CD14-positive monocyte (primary cell): ENCODE measurements at regions not wholly inside any gene's neighbourhood (a gene's known extent, or its start where the extent isn't known, plus 50 kb on each side); places are given as distances from the start of the nearest gene placed in this dataset.

Source experiments
- DNase-seq, 3 donors: peaks; one replicate each; pipeline ENCODE4 v3.0.0-alpha.2; 2011 to 2022
- H2AFZ ChIP-seq: 2 replicates; pipeline ENCODE4 v1.6.0; 2012; ENCODE audit warnings: mild to moderate bottlenecking, low read depth, low read length, inconsistent platforms; ENCODE audit not compliant: insufficient read depth, poor library complexity, severe bottlenecking
- H3K27ac ChIP-seq, 2 donors: 1 replicate in 1 of 2; 2 replicates in 1 of 2; pipeline ENCODE4 v1.5.1; 2012 to 2013; ENCODE audit warnings: low read length in 2 of 2, control low read depth in 1 of 2, inconsistent platforms in 1 of 2, low read depth in 1 of 2, mild to moderate bottlenecking in 1 of 2
- H3K27me3 ChIP-seq, 2 donors: one replicate each; pipeline versions ENCODE4 v1.6.0 to v1.6.1; 2011 to 2013; ENCODE audit warnings: low read length in 2 of 2; ENCODE audit not compliant: control insufficient read depth in 2 of 2, insufficient read depth in 2 of 2
- H3K36me3 ChIP-seq, 2 donors: replicated peaks in 1 of 2; 1 replicate in 1 of 2; 2 replicates in 1 of 2; pipeline versions ENCODE4 v1.5.1 to v1.6.1; 2012 to 2013; ENCODE audit warnings: low read length in 2 of 2, control low read depth in 1 of 2, inconsistent platforms in 1 of 2, mild to moderate bottlenecking in 1 of 2; ENCODE audit not compliant: insufficient read depth in 2 of 2, control insufficient read depth in 1 of 2
- H3K4me1 ChIP-seq, 2 donors: 1 replicate in 1 of 2; 2 replicates in 1 of 2; pipeline versions ENCODE4 v1.5.1 to v1.6.1; 2012 to 2013; ENCODE audit warnings: low read length in 2 of 2, control low read depth in 1 of 2, inconsistent platforms in 1 of 2, mild to moderate bottlenecking in 1 of 2, moderate library complexity in 1 of 2; ENCODE audit not compliant: insufficient read depth in 2 of 2, control insufficient read depth in 1 of 2
- H3K4me2 ChIP-seq: replicated peaks from 2 replicates; pipeline ENCODE3; 2012; ENCODE audit warnings: low read length, moderate library complexity, mild to moderate bottlenecking; ENCODE audit not compliant: poor library complexity, severe bottlenecking; ENCODE audit errors: extremely low read depth
- H3K4me3 ChIP-seq, 3 experiments: fragments of 200-600 bp in 1 of 3; sonication (generic) in 1 of 3; replicated peaks in 1 of 3; 1 replicate in 2 of 3; 2 replicates in 1 of 3; pipeline ENCODE4 v1.5.1; 2011 to 2013; ENCODE audit warnings: low read length in 3 of 3, mild to moderate bottlenecking in 3 of 3, control low read depth in 2 of 3, low read depth in 2 of 3, inconsistent platforms in 1 of 3, moderate library complexity in 1 of 3
- H3K79me2 ChIP-seq: 2 replicates; pipeline ENCODE4 v1.6.0; 2012; ENCODE audit warnings: mild to moderate bottlenecking, control low read depth, inconsistent platforms, low read length, moderate library complexity; ENCODE audit not compliant: insufficient read depth
- H3K9ac ChIP-seq: 2 replicates; pipeline ENCODE4 v1.6.0; 2017; ENCODE audit warnings: low read length, mild to moderate bottlenecking; ENCODE audit not compliant: insufficient read depth, poor library complexity, severe bottlenecking
- H3K9me3 ChIP-seq, 2 donors: replicated peaks in 1 of 2; 1 replicate in 1 of 2; 2 replicates in 1 of 2; pipeline versions ENCODE4 v1.5.1 to v1.6.1; 2012 to 2013; ENCODE audit warnings: low read length in 2 of 2, control low read depth in 1 of 2; ENCODE audit not compliant: control insufficient read depth in 1 of 2, insufficient read depth in 1 of 2
- H4K20me1 ChIP-seq: 2 replicates; pipeline ENCODE4 v1.6.0; 2012; ENCODE audit warnings: mild to moderate bottlenecking, low read length, control low read depth, moderate library complexity; ENCODE audit not compliant: insufficient read depth
- H3K27ac Mint-ChIP-seq, 7 donors: one replicate each; pipeline ENCODE4 v1.8.0; 2020; ENCODE audit warnings: mild to moderate bottlenecking in 7 of 7, mixed read lengths in 7 of 7, moderate library complexity in 6 of 7, inconsistent platforms in 2 of 7
- H3K27me3 Mint-ChIP-seq, 3 donors: one replicate each; pipeline ENCODE4 v1.8.0; 2021 to 2022; ENCODE audit warnings: low read depth in 3 of 3, mild to moderate bottlenecking in 3 of 3, mixed read lengths in 3 of 3, moderate library complexity in 3 of 3, inconsistent platforms in 1 of 3
- H3K36me3 Mint-ChIP-seq, 2 donors: one replicate each; pipeline ENCODE4 v1.8.0; 2020; ENCODE audit warnings: mixed read lengths in 2 of 2, inconsistent platforms in 1 of 2, mild to moderate bottlenecking in 1 of 2
- H3K4me1 Mint-ChIP-seq: one replicate; pipeline ENCODE4 v1.8.0; 2020; ENCODE audit warnings: mild to moderate bottlenecking, mixed read lengths
- H3K4me3 Mint-ChIP-seq, 2 donors: one replicate each; pipeline ENCODE4 v1.8.0; 2020; ENCODE audit warnings: mild to moderate bottlenecking in 2 of 2, mixed read lengths in 2 of 2, moderate library complexity in 1 of 2
- H3K9me3 Mint-ChIP-seq, 7 donors: one replicate each; pipeline ENCODE4 v1.8.0; 2020 to 2022; ENCODE audit warnings: mixed read lengths in 7 of 7, mild to moderate bottlenecking in 6 of 7, moderate library complexity in 6 of 7, inconsistent platforms in 2 of 7
- CTCF ChIP-seq: fragments of 200-600 bp; IDR thresholded peaks from one replicate; pipeline ENCODE4 v1.8.0; 2022; ENCODE audit warnings: antibody characterized with exemption, mild to moderate bottlenecking
- WGBS: methylation state at CpG from one replicate; pipeline ENCODE4 v1.1.5; 2013; ENCODE audit warnings: missing lambda C conversion rate; ENCODE audit not compliant: insufficient coverage; 5-methylcytosine and 5-hydroxymethylcytosine counted together
- intact Hi-C, 2 donors: fragments of 100-400 bp; cut with micrococcal nuclease; formaldehyde crosslinking; loops; one replicate each; pipeline versions ENCODE4 v1.15.0 to v1.15.1; 2023

DNA sequence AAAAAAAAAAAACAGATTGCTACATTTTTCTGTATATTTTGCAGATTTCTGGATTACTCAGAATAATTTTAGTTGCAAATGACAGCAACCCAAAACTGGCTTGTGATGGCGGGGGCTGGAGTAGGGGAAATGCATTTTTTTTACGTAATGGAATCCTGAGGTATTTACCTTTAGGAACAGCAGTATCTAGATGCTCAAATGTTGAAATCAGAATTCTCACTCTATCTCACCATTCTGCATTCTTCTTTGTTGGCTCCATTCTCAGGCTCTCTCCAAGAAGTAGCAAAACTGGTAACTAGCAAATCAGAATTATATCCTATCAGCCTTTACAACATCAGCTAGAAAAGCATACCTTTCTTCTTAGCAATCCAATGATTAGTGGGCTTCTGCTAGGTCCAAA is 554.3 kb downstream of the PRELID2 start:
- TF ChIP-seq CTCF, result no peak
- H3K9me3 Mint-ChIP-seq, result peaks cover 0 to 2% (median 0%) of the 10 kb centered on the region in 7 donors
- no peaks in the 10 kb centered on the region for H3K4me1 Mint-ChIP-seq
- H3K4me1 ChIP-seq, result no peaks in the 10 kb centered on the region
- peaks cover 0 to 3% of the 10 kb centered on the region in 2 donors for H3K9me3 ChIP-seq
- no peaks in the 10 kb centered on the region for H3K27me3 ChIP-seq
- H3K4me2 ChIP-seq, result no peak overlapping the region
- no peaks in the 10 kb centered on the region for H3K79me2 ChIP-seq
- H3K9ac ChIP-seq, result no peak overlapping the region
- no peaks in the 10 kb centered on the region for H3K36me3 ChIP-seq
- no CpG with 5 or more reads among the region's 2 CpGs for WGBS
- H2AFZ ChIP-seq, result no peak overlapping the region
- DNase-seq, result no peak
- H3K27ac Mint-ChIP-seq, result no peak overlapping the region
- intact Hi-C loops, result no loop called here
- no peak overlapping the region for H3K4me3 ChIP-seq
- no peak overlapping the region for H3K4me3 Mint-ChIP-seq
- H4K20me1 ChIP-seq, result no peaks in the 10 kb centered on the region
- H3K36me3 Mint-ChIP-seq, result no peaks in the 10 kb centered on the region
- no peaks in the 10 kb centered on the region for H3K27me3 Mint-ChIP-seq
- H3K27ac ChIP-seq, result no peak overlapping the region

GRCh38 chr5:145280214-145280613 is 554.9 kb downstream of the PRELID2 start:
- H3K27ac Mint-ChIP-seq, result no peak overlapping the region
- no peaks in the 10 kb centered on the region for H3K27me3 Mint-ChIP-seq
- no CpG with 5 or more reads among the region's 3 CpGs for WGBS
- no peaks in the 10 kb centered on the region for H3K4me1 Mint-ChIP-seq
- H4K20me1 ChIP-seq, result no peaks in the 10 kb centered on the region
- TF ChIP-seq CTCF, result no peak
- peaks cover 0 to 3% of the 10 kb centered on the region in 2 donors for H3K9me3 ChIP-seq
- H3K4me2 ChIP-seq, result no peak overlapping the region
- H2AFZ ChIP-seq, result no peak overlapping the region
- no peak for DNase-seq
- no peak overlapping the region for H3K4me3 Mint-ChIP-seq
- H3K79me2 ChIP-seq, result no peaks in the 10 kb centered on the region
- no peaks in the 10 kb centered on the region for H3K36me3 Mint-ChIP-seq
- peaks cover 0 to 2% (median 0%) of the 10 kb centered on the region in 7 donors for H3K9me3 Mint-ChIP-seq
- H3K4me1 ChIP-seq, result no peaks in the 10 kb centered on the region
- H3K4me3 ChIP-seq, result no peak overlapping the region
- no peak overlapping the region for H3K9ac ChIP-seq
- intact Hi-C loops, result no loop called here
- no peaks in the 10 kb centered on the region for H3K27me3 ChIP-seq
- H3K36me3 ChIP-seq, result no peaks in the 10 kb centered on the region
- no peak overlapping the region for H3K27ac ChIP-seq
